Large intestine (tissue), 3 donors: ENCODE measurements at regions not wholly inside any gene's neighbourhood (a gene's known extent, or its start where the extent isn't known, plus 50 kb on each side); places are given as distances from the start of the nearest gene placed in this dataset.

ENCODE experiments used
- DNase-seq, 2 donors: peaks; one replicate each; pipeline versions ENCODE4 v3.0.0 to v3.0.0-alpha.2; 2013
- H3K27ac ChIP-seq: one replicate; pipeline ENCODE4 v1.5.1; 2013; ENCODE audit warnings: low read length
- H3K27me3 ChIP-seq: 2 replicates; pipeline ENCODE4 v1.6.1; 2013; ENCODE audit warnings: low read length; ENCODE audit not compliant: control insufficient read depth, insufficient read depth
- H3K36me3 ChIP-seq: 2 replicates; pipeline ENCODE4 v1.6.1; 2013; ENCODE audit warnings: low read length; ENCODE audit not compliant: control insufficient read depth, insufficient read depth
- H3K4me1 ChIP-seq: one replicate; pipeline ENCODE4 v1.6.1; 2013; ENCODE audit warnings: low read length; ENCODE audit not compliant: control insufficient read depth, insufficient read depth
- H3K4me3 ChIP-seq: one replicate; pipeline ENCODE4 v1.5.1; 2013; ENCODE audit warnings: low read length
- H3K9me3 ChIP-seq: one replicate; pipeline ENCODE4 v1.6.1; 2013; ENCODE audit warnings: mild to moderate bottlenecking, low read depth, low read length, moderate library complexity; ENCODE audit not compliant: control insufficient read depth
- WGBS: methylation state at CpG from one replicate; pipeline ENCODE4 v1.1.5; 2013; ENCODE audit warnings: low lambda C conversion rate; ENCODE audit not compliant: insufficient coverage; 5-methylcytosine and 5-hydroxymethylcytosine counted together

DNA sequence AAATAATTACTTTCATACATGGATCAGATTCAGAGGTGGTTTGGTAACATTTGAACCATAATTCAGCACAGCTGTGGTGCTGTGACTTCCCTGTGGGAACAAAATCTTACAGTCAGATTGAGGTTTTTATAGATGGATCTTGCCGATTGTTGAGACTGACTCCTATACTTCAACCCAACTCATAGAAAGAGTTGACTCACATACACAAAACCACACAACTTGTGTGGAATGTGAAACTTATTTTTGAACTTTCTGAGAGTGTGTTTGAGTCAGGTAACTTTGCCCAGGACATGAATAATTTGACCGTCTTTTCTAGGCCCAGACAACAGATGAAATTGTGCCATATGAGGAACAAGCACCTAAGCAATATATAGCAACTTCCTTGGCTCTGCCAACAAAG, 1152.4 kb upstream of the AMELY start:
- no peaks in the 10 kb centered on the region for H3K9me3 ChIP-seq
- no peak overlapping the region for H3K4me3 ChIP-seq
- no CpG with 5 or more reads among the region's 2 CpGs for WGBS
- no peak overlapping the region for H3K27ac ChIP-seq
- H3K27me3 ChIP-seq: no peaks in the 10 kb centered on the region
- H3K4me1 ChIP-seq: no peaks in the 10 kb centered on the region
- DNase-seq: no peak
- no peaks in the 10 kb centered on the region for H3K36me3 ChIP-seq

DNA sequence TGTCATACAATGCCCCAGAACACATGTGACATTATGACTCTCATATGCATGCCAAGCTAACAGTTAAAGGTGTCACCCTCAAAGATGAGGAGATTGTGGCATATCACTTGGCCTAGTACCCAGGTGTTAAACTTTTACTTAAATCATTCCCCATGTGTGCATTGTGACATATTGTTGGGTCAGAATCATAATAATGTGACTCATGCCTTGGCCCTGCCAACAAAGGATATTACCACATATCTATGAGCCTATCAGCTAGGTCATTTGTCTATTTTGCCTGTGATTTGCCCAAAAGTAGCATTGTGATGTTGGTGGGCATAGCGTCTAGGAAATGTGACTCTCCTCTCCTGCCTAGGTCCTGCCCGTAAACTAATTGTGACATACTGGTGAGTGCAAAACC, 1147.1 kb upstream of the AMELY start:
- no peak overlapping the region for H3K27ac ChIP-seq
- no peak for DNase-seq
- H3K4me1 ChIP-seq: no peaks in the 10 kb centered on the region
- no peak overlapping the region for H3K4me3 ChIP-seq
- H3K36me3 ChIP-seq: no peaks in the 10 kb centered on the region
- H3K9me3 ChIP-seq: no peaks in the 10 kb centered on the region
- H3K27me3 ChIP-seq: no peaks in the 10 kb centered on the region
- no CpG with 5 or more reads among the region's 2 CpGs for WGBS

DNA sequence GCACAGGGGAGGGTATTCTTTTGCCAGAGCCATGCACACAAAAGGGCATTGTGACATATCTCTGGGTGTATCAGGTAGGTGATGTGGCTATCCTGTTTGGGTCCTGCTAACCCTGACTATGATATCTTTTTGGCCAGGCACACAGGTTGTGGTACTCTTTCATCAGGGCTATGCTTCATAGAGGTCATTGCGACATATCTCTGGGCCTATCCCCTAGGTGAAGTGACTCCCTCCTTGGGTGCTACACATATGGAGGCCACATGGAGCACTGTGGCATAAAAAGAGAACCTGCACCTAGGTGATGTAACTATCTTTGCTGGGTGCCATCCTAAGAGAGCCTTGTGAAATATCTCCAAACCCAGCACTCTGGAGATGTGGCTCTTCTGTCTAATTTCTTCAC, 1139.8 kb upstream of the AMELY start:
- Histone ChIP-seq H3K27me3 (no peaks in the 10 kb centered on the region), H3K9me3 (no peaks in the 10 kb centered on the region), H3K36me3 (no peaks in the 10 kb centered on the region), H3K4me1 (no peaks in the 10 kb centered on the region), H3K27ac (no peak overlapping the region), H3K4me3 (no peak overlapping the region)
- WGBS: no CpG with 5 or more reads among the region's 1 CpG
- no peak for DNase-seq

DNA sequence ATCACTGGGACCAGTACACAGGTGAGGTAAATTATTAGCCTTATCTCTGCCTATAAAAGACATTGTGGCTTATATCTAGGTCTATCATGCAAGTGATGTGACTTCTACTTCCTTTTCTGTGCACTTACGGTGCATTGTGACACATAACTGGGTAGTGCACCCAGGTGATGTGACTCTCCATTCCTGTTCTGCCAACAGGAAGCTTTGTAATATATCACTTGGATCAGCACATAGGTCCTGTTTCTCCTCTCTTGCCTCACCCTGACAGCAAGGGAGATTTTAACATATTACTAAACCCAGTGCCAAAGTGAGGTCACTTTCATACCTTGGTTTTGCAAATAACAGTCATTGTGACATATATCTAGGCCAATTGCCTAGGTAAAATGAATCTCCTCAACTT, 1129.7 kb upstream of the AMELY start:
- Histone ChIP-seq H3K9me3 (no peaks in the 10 kb centered on the region), H3K4me1 (no peaks in the 10 kb centered on the region), H3K27me3 (no peaks in the 10 kb centered on the region), H3K4me3 (no peak overlapping the region), H3K36me3 (no peaks in the 10 kb centered on the region), H3K27ac (no peak overlapping the region)
- WGBS: no CpG with 5 or more reads among the region's 1 CpG
- no peak for DNase-seq

DNA sequence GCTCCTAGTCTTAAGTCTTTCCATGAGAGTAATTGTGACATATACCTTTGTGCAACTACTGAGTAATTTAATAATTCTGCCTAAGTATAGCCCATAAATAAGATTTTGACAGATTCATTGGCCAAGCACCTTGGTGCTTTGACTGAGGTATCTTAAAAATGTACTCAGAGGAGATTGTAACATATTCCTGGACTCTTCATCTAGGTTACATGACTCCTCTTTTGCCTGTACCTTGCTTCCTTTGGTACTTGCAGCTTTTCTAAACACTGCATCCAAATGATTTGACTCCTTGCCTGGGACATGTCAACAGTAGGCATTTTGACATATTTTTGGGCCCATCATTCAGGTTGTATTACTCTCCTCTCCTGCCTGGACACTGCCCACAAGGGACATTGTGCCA, 1125.0 kb upstream of the AMELY start:
- Histone ChIP-seq H3K27ac (no peak overlapping the region), H3K9me3 (no peaks in the 10 kb centered on the region), H3K4me3 (no peak overlapping the region), H3K27me3 (no peaks in the 10 kb centered on the region), H3K36me3 (no peaks in the 10 kb centered on the region), H3K4me1 (no peaks in the 10 kb centered on the region)
- DNase-seq: no peak

DNA sequence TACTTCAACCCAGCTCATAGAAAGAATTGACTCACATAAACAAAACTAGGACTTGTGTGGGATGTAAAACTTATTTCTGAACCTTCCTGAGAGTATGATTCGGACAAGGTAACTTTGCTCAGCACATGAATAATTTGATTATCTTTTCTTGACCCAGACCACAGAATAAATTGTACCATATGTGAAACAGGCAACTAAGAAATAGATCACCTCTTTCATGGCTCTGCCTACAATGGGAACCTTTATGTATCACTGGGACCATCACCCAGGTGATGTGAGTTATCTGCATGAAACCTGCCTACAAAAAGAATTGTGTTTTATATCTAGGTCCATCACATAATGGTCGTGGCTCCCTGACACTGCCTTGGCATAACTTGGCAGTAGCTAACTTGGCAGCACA, 1124.1 kb upstream of the AMELY start:
- no peaks in the 10 kb centered on the region for H3K9me3 ChIP-seq
- H3K27ac ChIP-seq: no peak overlapping the region
- DNase-seq: no peak
- H3K4me1 ChIP-seq: no peaks in the 10 kb centered on the region
- no peaks in the 10 kb centered on the region for H3K36me3 ChIP-seq
- H3K27me3 ChIP-seq: no peaks in the 10 kb centered on the region
- H3K4me3 ChIP-seq: no peak overlapping the region
- WGBS: no CpG with 5 or more reads among the region's 2 CpGs

DNA sequence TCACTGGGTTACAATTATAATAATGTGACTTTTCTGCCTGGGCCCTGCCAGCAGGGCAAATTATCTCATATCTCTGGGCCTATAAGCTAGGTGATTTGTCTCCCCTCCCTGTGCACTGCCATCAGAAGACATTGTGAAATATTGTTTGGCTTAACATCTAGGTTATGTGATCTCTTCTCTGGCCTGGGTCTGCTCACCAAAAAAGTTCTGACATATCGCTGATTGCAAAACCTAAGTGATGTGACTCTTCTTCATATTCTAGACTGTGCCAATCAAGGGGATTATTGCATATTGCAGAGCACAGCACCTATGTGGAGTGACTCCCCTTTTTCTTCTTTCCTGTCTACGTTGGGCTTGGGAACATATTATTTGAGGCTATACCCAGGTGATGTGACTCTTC, 1123.1 kb upstream of the AMELY start:
- Histone ChIP-seq H3K27ac (no peak overlapping the region), H3K36me3 (no peaks in the 10 kb centered on the region), H3K9me3 (no peaks in the 10 kb centered on the region), H3K4me3 (no peak overlapping the region), H3K4me1 (no peaks in the 10 kb centered on the region), H3K27me3 (no peaks in the 10 kb centered on the region)
- no CpG with 5 or more reads among the region's 2 CpGs for WGBS
- no peak for DNase-seq

DNA sequence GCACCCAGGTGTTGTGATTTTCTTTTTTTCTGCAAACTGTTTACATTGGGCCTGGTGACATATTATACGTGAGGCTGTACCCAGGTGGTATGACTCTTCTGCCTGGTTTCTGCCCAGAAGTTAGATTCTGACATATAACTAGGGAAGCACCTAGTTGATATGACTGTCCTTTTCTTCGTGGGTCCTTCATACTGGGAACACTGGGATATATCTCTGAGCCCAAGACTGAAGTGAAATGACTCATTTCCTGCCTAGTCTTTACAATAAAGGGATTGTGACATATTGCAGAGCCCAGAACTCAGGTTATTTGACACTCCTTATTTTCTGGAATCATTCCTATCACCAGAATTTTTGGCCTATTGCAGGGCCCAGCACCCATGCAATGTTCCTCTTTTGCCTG, 1121.6 kb upstream of the AMELY start:
- no peak for DNase-seq
- no CpG with 5 or more reads among the region's 2 CpGs for WGBS
- no peaks in the 10 kb centered on the region for H3K36me3 ChIP-seq
- no peak overlapping the region for H3K4me3 ChIP-seq
- H3K9me3 ChIP-seq: no peaks in the 10 kb centered on the region
- H3K27me3 ChIP-seq: no peaks in the 10 kb centered on the region
- no peaks in the 10 kb centered on the region for H3K4me1 ChIP-seq
- H3K27ac ChIP-seq: no peak overlapping the region

DNA sequence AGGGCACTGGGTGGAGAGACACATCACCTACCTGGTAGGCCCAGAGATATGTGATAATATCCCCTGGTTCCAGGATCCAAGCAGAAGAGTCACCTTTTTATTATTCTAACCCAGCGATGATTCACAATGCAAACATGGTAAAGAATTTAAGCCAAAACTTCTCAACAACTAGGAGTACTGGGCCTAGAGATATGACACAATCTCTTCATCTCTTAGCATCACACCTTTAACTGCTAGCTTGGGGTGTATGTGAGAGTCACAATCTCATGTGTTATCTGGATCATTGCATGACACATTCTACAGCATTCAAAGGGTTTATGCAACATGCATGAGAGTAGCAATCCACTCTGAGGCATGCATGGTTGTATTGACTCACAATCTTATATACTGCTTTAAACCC, 1109.0 kb upstream of the AMELY start:
- Histone ChIP-seq H3K9me3 (no peaks in the 10 kb centered on the region), H3K36me3 (no peaks in the 10 kb centered on the region), H3K27ac (no peak overlapping the region), H3K4me1 (no peaks in the 10 kb centered on the region), H3K4me3 (no peak overlapping the region), H3K27me3 (no peaks in the 10 kb centered on the region)
- WGBS: no CpG with 5 or more reads among the region's 1 CpG
- DNase-seq: no peak

DNA sequence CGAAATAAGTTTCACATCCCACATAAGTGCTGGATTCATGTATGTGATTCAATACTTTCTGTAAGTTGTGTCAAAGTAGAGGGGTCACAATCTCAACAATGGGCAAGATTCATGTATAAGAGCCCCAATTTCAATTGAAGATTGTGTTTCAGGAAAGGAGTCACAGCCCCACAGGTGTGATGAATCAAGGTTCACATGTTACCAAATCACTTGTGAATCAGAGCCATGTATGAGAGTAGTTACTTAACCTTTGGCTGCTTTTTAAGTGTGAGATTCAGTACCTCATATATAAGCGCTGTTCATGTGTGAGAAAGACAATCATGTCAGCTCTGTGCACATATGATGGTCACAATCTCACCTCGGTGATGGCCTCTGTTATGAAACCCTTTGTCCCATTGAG, 1100.0 kb upstream of the AMELY start:
- Histone ChIP-seq H3K4me3 (no peak overlapping the region), H3K27ac (no peak overlapping the region), H3K36me3 (no peaks in the 10 kb centered on the region), H3K27me3 (no peaks in the 10 kb centered on the region), H3K4me1 (no peaks in the 10 kb centered on the region), H3K9me3 (no peaks in the 10 kb centered on the region)
- no peak for DNase-seq
- no CpG with 5 or more reads among the region's 3 CpGs for WGBS

DNA sequence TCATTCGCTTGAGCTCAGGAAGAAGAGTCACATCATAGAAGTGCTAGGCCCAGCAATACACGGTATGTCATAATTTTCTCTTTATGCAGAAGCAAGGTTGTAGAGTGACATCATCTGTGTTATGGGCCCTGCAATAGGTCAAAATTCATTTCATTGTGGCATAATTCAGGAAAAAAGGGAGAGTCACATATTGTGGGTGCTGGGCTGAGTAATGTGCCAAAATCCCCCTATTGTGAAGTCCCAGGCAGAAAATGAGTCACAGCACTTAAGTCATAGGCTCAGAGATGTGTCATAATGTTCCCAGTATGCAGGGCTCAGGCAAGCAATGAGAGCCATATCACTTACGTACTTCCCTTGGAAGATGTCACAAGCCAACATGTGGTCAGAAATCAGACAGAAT, 1092.6 kb upstream of the AMELY start:
- Histone ChIP-seq H3K9me3 (no peaks in the 10 kb centered on the region), H3K36me3 (no peaks in the 10 kb centered on the region), H3K27ac (no peak overlapping the region), H3K4me1 (no peaks in the 10 kb centered on the region), H3K27me3 (no peaks in the 10 kb centered on the region), H3K4me3 (no peak overlapping the region)
- WGBS: no CpG with 5 or more reads among the region's 3 CpGs
- DNase-seq: no peak
